GM18520 (cell line): ENCODE measurements at regions not wholly inside any gene's neighbourhood (a gene's known extent, or its start where the extent isn't known, plus 50 kb on each side); places are given as distances from the start of the nearest gene placed in this dataset.
"Not testable (repeated sequence)": the region's sequence is repeated elsewhere in the genome, so short reads cannot be mapped to it uniquely, and the experiment has no call there.

Source experiments
- ATAC-seq: cut with Tn5 transposase; IDR thresholded peaks from one replicate; pipeline ENCODE4 v1.9.1; 2021; ENCODE audit not compliant: unreplicated experiment

GRCh38 chr3:155995525-155996370, 124.6 kb upstream of the KCNAB1 start:
- ATAC-seq, result no peak

GRCh38 chr3:155996882-155997281, 123.5 kb upstream of the KCNAB1 start:
- no peak for ATAC-seq

- not testable (repeated sequence) for ATAC-seq
Observed at GRCh38 chr3:155998173-155998572, 122.2 kb upstream of the KCNAB1 start.

GRCh38 chr3:156005736-156006135, 114.6 kb upstream of the KCNAB1 start:
- ATAC-seq, result no peak

- no peak for ATAC-seq
Observed at GRCh38 chr3:156010829-156011228, 109.5 kb upstream of the KCNAB1 start.

- no peak for ATAC-seq
Observed at GRCh38 chr3:156014489-156014888, 105.9 kb upstream of the KCNAB1 start.

GRCh38 chr3:156016902-156017301, 103.5 kb upstream of the KCNAB1 start:
- ATAC-seq, result no peak

GRCh38 chr3:156017352-156018030, 102.9 kb upstream of the KCNAB1 start:
- no peak for ATAC-seq

GRCh38 chr3:156024904-156025533, 95.4 kb upstream of the KCNAB1 start:
- no peak for ATAC-seq

- no peak for ATAC-seq
Observed at GRCh38 chr3:156029208-156029607, 91.2 kb upstream of the KCNAB1 start.

GRCh38 chr3:156030723-156031122, 89.7 kb upstream of the KCNAB1 start:
- no peak for ATAC-seq

GRCh38 chr3:156033428-156033827, 87.0 kb upstream of the KCNAB1 start:
- no peak for ATAC-seq

- ATAC-seq, result no peak
Observed at GRCh38 chr3:156035158-156035557, 85.2 kb upstream of the KCNAB1 start.

GRCh38 chr3:156036258-156037053, 83.9 kb upstream of the KCNAB1 start:
- ATAC-seq, result peak; percentile 66

- ATAC-seq, result no peak
Observed at GRCh38 chr3:156037356-156037755, 83.0 kb upstream of the KCNAB1 start.

- no peak for ATAC-seq
Observed at GRCh38 chr3:156038869-156039268, 81.5 kb upstream of the KCNAB1 start.

GRCh38 chr3:156040041-156040440, 80.3 kb upstream of the KCNAB1 start:
- ATAC-seq, result no peak

GRCh38 chr3:156041216-156041841, 79.0 kb upstream of the KCNAB1 start:
- ATAC-seq, result not testable (repeated sequence)

- ATAC-seq, result not testable (repeated sequence)
Observed at GRCh38 chr3:156041856-156042255, 78.5 kb upstream of the KCNAB1 start.

- not testable (repeated sequence) for ATAC-seq
Observed at GRCh38 chr3:156043832-156044633, 76.3 kb upstream of the KCNAB1 start.
